OCI-LY3 (cell line): ENCODE measurements at regions not wholly inside any gene's neighbourhood (a gene's known extent, or its start where the extent isn't known, plus 50 kb on each side); places are given as distances from the start of the nearest gene placed in this dataset.

Experiments
- H2AFZ ChIP-seq: fragments of 200-600, 300-600 bp; shearing (Covaris generic); 2 replicates; pipeline ENCODE4 v1.6.0; 2014; ENCODE audit warnings: antibody characterized with exemption, low read depth, low read length
- H3K27ac ChIP-seq: fragments of 200-600, 300-600 bp; sonication (generic); 2 replicates; pipeline ENCODE4 v1.5.1; 2014; ENCODE audit warnings: mild to moderate bottlenecking, low read length, moderate library complexity, mixed read lengths
- H3K27me3 ChIP-seq: fragments of 200-600, 300-600 bp; sonication (generic); 2 replicates; pipeline ENCODE4 v1.6.1; 2014; ENCODE audit warnings: low read depth, low read length, mixed read lengths
- H3K36me3 ChIP-seq: fragments of 200-600, 300-600 bp; sonication (generic); replicated peaks from 2 replicates; pipeline ENCODE3; 2014; ENCODE audit warnings: low read depth, low read length, mixed read lengths
- H3K4me1 ChIP-seq: fragments of 300-600, 200-600 bp; sonication (generic); 2 replicates; pipeline ENCODE4 v1.6.1; 2014; ENCODE audit warnings: low read length, mixed read lengths
- H3K4me2 ChIP-seq: fragments of 200-600, 300-600 bp; sonication (generic); 2 replicates; pipeline ENCODE4 v1.6.1; 2014; ENCODE audit warnings: low read length, mixed read lengths
- H3K4me3 ChIP-seq: fragments of 300-600, 200-600 bp; sonication (generic); 2 replicates; pipeline ENCODE4 v1.5.1; 2014; ENCODE audit warnings: antibody characterized with exemption, mild to moderate bottlenecking, low read length, moderate library complexity
- H3K79me2 ChIP-seq: fragments of 300-600, 200-600 bp; shearing (Covaris generic); 2 replicates; pipeline ENCODE4 v1.6.1; 2014; ENCODE audit warnings: mild to moderate bottlenecking, low read length, mixed read lengths
- H3K9ac ChIP-seq: fragments of 300-600, 200-600 bp; shearing (Covaris generic); 2 replicates; pipeline ENCODE4 v1.6.0; 2014; ENCODE audit warnings: mild to moderate bottlenecking, low read length, moderate library complexity
- H3K9me3 ChIP-seq: fragments of 200-600, 300-600 bp; shearing (Covaris generic); 2 replicates; pipeline ENCODE4 v1.6.1; 2014; ENCODE audit warnings: low read length, mixed read lengths; ENCODE audit not compliant: insufficient read depth
- H4K20me1 ChIP-seq: fragments of 200-600, 300-600 bp; sonication (generic); 2 replicates; pipeline ENCODE4 v1.6.1; 2016; ENCODE audit warnings: low read length, mixed read lengths; ENCODE audit not compliant: insufficient read depth
- CTCF ChIP-seq: fragments of 200-600, 300-600 bp; sonication (generic); IDR thresholded peaks from 2 replicates; pipeline ENCODE4 v1.5.1; 2014; ENCODE audit warnings: antibody characterized with exemption, low read length, low read depth
- EZH2phosphoT487 ChIP-seq: fragments of 200-600 bp; shearing (Covaris generic); IDR thresholded peaks from 2 replicates; pipeline ENCODE4 v1.6.1; 2018; ENCODE audit warnings: antibody characterized with exemption, mixed run types, low read depth

GRCh38 chr16:22624800-22625533, 114.3 kb downstream of the NPIPB5 start:
- peaks cover 57% of the 10 kb centered on the region for H3K27me3 ChIP-seq
- H3K27ac ChIP-seq = no peak overlapping the region

GRCh38 chr16:22625967-22626366, 115.3 kb downstream of the NPIPB5 start:
- Histone ChIP-seq H3K27ac (no peak overlapping the region), H3K4me3 (no peak overlapping the region), H3K79me2 (no peaks in the 10 kb centered on the region), H3K4me2 (no peak overlapping the region), H3K36me3 (no peaks in the 10 kb centered on the region), H3K4me1 (peaks cover 5% of the 10 kb centered on the region), H3K9ac (no peak overlapping the region), H2AFZ (no peak overlapping the region), H3K9me3 (no peaks in the 10 kb centered on the region), H3K27me3 (peaks cover 54% of the 10 kb centered on the region), H4K20me1 (no peaks in the 10 kb centered on the region)
- TF ChIP-seq EZH2phosphoT487 (no peak), CTCF (no peak)

More at GRCh38 chr16:22624800-22625533, 114.3 kb downstream of the NPIPB5 start:
- TF ChIP-seq EZH2phosphoT487 (no peak), CTCF (no peak)
- Histone ChIP-seq H4K20me1 (no peaks in the 10 kb centered on the region), H3K79me2 (no peaks in the 10 kb centered on the region), H3K4me2 (no peak overlapping the region), H3K4me3 (no peak overlapping the region), H3K36me3 (no peaks in the 10 kb centered on the region), H3K9ac (no peak overlapping the region), H3K4me1 (peaks cover 5% of the 10 kb centered on the region), H2AFZ (no peak overlapping the region), H3K9me3 (no peaks in the 10 kb centered on the region)

GRCh38 chr16:22627043-22627442, 116.4 kb downstream of the NPIPB5 start:
- no peaks in the 10 kb centered on the region for H3K36me3 ChIP-seq
- no peaks in the 10 kb centered on the region for H4K20me1 ChIP-seq
- no peak overlapping the region for H2AFZ ChIP-seq
- peaks cover 47% of the 10 kb centered on the region for H3K27me3 ChIP-seq
- no peak overlapping the region for H3K9ac ChIP-seq
- peaks cover 5% of the 10 kb centered on the region for H3K4me1 ChIP-seq
- H3K4me3 ChIP-seq = no peak overlapping the region
- H3K9me3 ChIP-seq = no peaks in the 10 kb centered on the region
- H3K79me2 ChIP-seq = no peaks in the 10 kb centered on the region
- H3K27ac ChIP-seq = no peak overlapping the region
- TF ChIP-seq EZH2phosphoT487 (no peak), CTCF (no peak)
- H3K4me2 ChIP-seq = no peak overlapping the region

- no peaks in the 10 kb centered on the region for H3K79me2 ChIP-seq
- peaks cover 5% of the 10 kb centered on the region for H3K4me1 ChIP-seq
- no peak overlapping the region for H3K9ac ChIP-seq
- no peaks in the 10 kb centered on the region for H3K9me3 ChIP-seq
- H3K4me2 ChIP-seq = no peak overlapping the region
- no peak overlapping the region for H2AFZ ChIP-seq
- peaks cover 36% of the 10 kb centered on the region; the same call in 1 of the 2 replicates for H3K27me3 ChIP-seq
- H3K27ac ChIP-seq = no peak overlapping the region
- no peaks in the 10 kb centered on the region for H3K36me3 ChIP-seq
- no peak overlapping the region for H3K4me3 ChIP-seq
- TF ChIP-seq EZH2phosphoT487 = no peak
- TF ChIP-seq CTCF = no peak
- no peaks in the 10 kb centered on the region for H4K20me1 ChIP-seq
These were observed 118.3 kb downstream of the NPIPB5 start for GRCh38 chr16:22628994-22629393.
